ENCODE measurements at regions not wholly inside any gene's neighbourhood (a gene's known extent, or its start where the extent isn't known, plus 50 kb on each side); places are given as distances from the start of the nearest gene placed in this dataset.

DNA sequence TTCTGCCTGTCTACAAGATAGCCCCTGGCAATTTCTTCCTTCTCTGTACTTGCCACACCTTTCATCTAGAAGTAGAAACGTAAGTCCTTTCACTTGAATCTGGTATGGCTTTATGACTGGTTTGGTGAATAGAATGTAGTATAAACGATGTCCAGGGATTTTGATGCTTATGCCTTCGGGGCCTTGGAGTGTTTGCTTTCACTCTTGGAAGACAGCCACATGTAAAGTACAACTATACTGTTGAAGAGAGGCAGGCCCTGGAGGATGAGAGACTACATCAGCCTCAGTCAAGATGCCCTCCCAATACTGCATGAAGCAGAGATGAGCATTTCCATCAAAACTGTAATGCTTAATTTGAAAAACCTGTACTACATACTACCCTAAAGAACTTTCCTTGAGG is 553.8 kb upstream of the C9orf72 start:
- no peak for TF ChIP-seq CTCF (IDR thresholded peaks at IDR 0.05; ENCODE audit: low read length)
- no peak for TF ChIP-seq EZH2 (IDR thresholded peaks at IDR 0.05; ENCODE audit: borderline replicate concordance, low read length)
